Loucy (cell line): ENCODE measurements at regions not wholly inside any gene's neighbourhood (a gene's known extent, or its start where the extent isn't known, plus 50 kb on each side); places are given as distances from the start of the nearest gene placed in this dataset.

Experiments used
- EZH2phosphoT487 ChIP-seq: fragments of 200-600 bp; IDR thresholded peaks from 2 replicates; pipeline ENCODE4 v1.6.1; 2018; ENCODE audit warnings: antibody characterized with exemption, mild to moderate bottlenecking, moderate library complexity, borderline replicate concordance
- TF ChIP-seq, protein P1 (sequence below): fragments of 200-600 bp; sonication (generic); conservative IDR thresholded peaks from 2 replicates; pipeline ENCODE4 v1.5.1; 2014; ENCODE audit warnings: mild to moderate bottlenecking, antibody characterized with exemption, low read length

DNA sequence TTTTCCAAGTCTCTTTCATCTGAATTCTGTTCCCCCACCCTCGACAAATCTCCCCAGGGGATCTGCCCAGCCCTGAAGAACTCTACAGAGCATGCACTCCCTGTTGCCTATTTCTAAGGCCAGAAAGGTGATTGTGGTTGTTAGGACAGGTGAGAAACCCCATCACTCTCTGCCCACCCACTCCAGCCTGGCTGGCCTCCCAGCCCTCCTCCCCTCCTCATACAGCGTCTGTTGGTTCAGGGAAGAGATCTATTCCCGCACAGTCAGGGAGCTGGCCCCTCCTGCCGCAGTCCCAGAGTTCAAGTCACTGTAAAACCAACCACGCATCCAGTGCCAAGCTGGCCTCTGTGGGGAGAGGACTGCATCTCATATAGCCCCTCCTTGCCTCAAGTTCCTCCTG, 98.7 kb downstream of the KCNJ12 start:
- TF ChIP-seq, protein P1, sequence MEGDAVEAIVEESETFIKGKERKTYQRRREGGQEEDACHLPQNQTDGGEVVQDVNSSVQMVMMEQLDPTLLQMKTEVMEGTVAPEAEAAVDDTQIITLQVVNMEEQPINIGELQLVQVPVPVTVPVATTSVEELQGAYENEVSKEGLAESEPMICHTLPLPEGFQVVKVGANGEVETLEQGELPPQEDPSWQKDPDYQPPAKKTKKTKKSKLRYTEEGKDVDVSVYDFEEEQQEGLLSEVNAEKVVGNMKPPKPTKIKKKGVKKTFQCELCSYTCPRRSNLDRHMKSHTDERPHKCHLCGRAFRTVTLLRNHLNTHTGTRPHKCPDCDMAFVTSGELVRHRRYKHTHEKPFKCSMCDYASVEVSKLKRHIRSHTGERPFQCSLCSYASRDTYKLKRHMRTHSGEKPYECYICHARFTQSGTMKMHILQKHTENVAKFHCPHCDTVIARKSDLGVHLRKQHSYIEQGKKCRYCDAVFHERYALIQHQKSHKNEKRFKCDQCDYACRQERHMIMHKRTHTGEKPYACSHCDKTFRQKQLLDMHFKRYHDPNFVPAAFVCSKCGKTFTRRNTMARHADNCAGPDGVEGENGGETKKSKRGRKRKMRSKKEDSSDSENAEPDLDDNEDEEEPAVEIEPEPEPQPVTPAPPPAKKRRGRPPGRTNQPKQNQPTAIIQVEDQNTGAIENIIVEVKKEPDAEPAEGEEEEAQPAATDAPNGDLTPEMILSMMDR, result no peak
- no peak for TF ChIP-seq EZH2phosphoT487
